ENCODE measurements at regions not wholly inside any gene's neighbourhood (a gene's known extent, or its start where the extent isn't known, plus 50 kb on each side); places are given as distances from the start of the nearest gene placed in this dataset.

DNA sequence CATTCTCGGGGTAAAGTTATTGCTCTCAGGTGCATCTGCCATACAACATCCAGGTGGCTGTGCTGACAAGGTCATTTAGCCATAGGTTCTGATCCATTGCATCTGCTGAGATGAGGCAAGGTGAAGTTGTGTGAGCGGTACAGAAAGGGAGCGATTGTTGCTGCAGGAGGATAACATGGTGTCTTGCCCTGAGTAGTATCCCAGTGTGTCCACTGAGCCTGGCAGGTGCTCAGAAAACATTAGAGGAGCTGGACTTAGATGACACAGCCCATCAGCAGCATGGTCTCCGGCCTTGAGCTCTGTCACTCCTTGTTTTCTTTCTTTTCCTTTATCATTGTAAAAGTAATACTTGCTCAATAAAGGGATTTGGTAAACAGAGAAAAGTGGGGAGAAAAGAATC, 161.1 kb upstream of the ATP10A start:
- intact Hi-C loops (cut with DNase I; ENCODE audit: low total_unique reads) = no loop called here
- TF ChIP-seq CTCF (IDR thresholded peaks at IDR 0.05 in 8 of 11, conservative IDR thresholded peaks at IDR 0.05 in 3 of 11) = no peak
- TF ChIP-seq POLR2A (IDR thresholded peaks at IDR 0.05) = no peak
- TF ChIP-seq POLR2AphosphoS5 (IDR thresholded peaks at IDR 0.05) = no peak
- H3K4me3 ChIP-seq = no peak overlapping the region
- no peaks in the 10 kb centered on the region for H3K36me3 ChIP-seq
- H3K27me3 ChIP-seq (replicated peaks in 1 of 7) = peaks cover 0 to 8% (median 0%) of the 10 kb centered on the region in 7 donors
- DNase-seq = no peak
- H3K27ac ChIP-seq = no peak overlapping the region
- 81 to 94% (median 91%) methylated on average over 4 of the region's 4 CpGs for WGBS, 5 donors
- no peaks in the 10 kb centered on the region for H3K9me3 ChIP-seq
- H3K4me1 ChIP-seq = no peaks in the 10 kb centered on the region

DNA sequence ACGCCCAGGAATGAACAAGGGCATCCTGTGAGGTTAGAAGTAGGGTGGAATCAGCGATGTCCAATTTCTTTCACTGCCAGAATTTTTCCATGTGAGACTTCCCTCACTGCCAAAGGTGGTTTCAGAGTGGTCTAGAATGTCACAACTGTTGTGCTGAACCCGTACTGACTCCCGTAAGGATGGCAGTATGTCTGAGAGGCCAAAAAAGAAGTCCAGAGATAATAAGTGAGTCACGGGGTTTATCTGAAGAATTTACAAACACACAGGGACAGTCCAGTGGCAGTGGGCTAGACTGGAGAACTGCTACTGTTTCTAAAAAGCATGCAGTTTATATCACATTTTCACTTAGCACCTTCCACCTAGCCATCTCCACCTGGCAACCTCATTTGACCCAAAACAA, 160.6 kb upstream of the ATP10A start:
- DNase-seq = no peak
- Histone ChIP-seq H3K36me3 (no peaks in the 10 kb centered on the region), H3K27me3 (replicated peaks in 1 of 7) (peaks cover 0 to 8% (median 0%) of the 10 kb centered on the region in 7 donors), H3K9me3 (no peaks in the 10 kb centered on the region), H3K4me3 (no peak overlapping the region), H3K4me1 (no peaks in the 10 kb centered on the region), H3K27ac (no peak overlapping the region)
- WGBS, 5 donors = 72 to 91% (median 82%) methylated on average over 5 of the region's 5 CpGs
- intact Hi-C loops (cut with DNase I; ENCODE audit: low total_unique reads) = no loop called here
- TF ChIP-seq CTCF (IDR thresholded peaks at IDR 0.05 in 8 of 11, conservative IDR thresholded peaks at IDR 0.05 in 3 of 11) (no peak), POLR2A (IDR thresholded peaks at IDR 0.05) (no peak), POLR2AphosphoS5 (IDR thresholded peaks at IDR 0.05) (no peak)

GRCh38 chr15:26023231-26023630, 160.1 kb upstream of the ATP10A start:
- 85 to 93% (median 91%) methylated on average over 10 of the region's 10 CpGs for WGBS, 5 donors
- no peak for DNase-seq

DNA sequence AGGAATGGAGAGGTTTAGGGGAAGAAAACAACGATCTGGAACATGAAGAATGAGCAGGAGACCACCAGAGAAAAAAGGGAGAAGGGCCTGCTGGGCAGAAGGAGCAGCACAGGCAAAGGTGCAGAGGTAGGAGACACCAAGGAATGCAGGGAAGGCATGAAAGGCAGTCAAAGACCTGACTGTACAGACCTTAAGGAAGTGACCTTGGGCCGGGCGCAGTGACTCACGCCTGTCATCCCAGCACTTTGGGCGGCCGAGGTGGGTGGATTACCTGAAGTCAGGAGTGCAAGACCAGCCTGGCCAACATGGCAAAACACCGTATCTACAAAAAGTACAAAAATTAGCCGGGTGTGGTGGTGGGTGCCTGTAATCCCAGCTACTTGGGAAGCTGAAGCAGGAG, 157.7 kb upstream of the ATP10A start:
- DNase-seq = no peak
- H3K4me1 ChIP-seq = no peaks in the 10 kb centered on the region
- no peak for TF ChIP-seq CTCF (IDR thresholded peaks at IDR 0.05 in 8 of 11, conservative IDR thresholded peaks at IDR 0.05 in 3 of 11)
- TF ChIP-seq POLR2A (IDR thresholded peaks at IDR 0.05) = no peak
- no peak for TF ChIP-seq POLR2AphosphoS5 (IDR thresholded peaks at IDR 0.05)
- no peak overlapping the region for H3K27ac ChIP-seq
- 82 to 96% (median 87%) methylated on average over 8 of the region's 8 CpGs for WGBS, 5 donors
- H3K27me3 ChIP-seq (replicated peaks in 1 of 7) = peaks cover 0 to 9% (median 0%) of the 10 kb centered on the region in 7 donors
- H3K36me3 ChIP-seq = no peaks in the 10 kb centered on the region
- H3K4me3 ChIP-seq = no peak overlapping the region
- no peaks in the 10 kb centered on the region for H3K9me3 ChIP-seq
- intact Hi-C loops (cut with DNase I; ENCODE audit: low total_unique reads) = no loop called here

More at GRCh38 chr15:26023231-26023630, 160.1 kb upstream of the ATP10A start:
- Histone ChIP-seq H3K36me3 (no peaks in the 10 kb centered on the region), H3K4me3 (no peak overlapping the region), H3K9me3 (no peaks in the 10 kb centered on the region), H3K27ac (no peak overlapping the region), H3K4me1 (no peaks in the 10 kb centered on the region), H3K27me3 (replicated peaks in 1 of 7) (peaks cover 0 to 8% (median 0%) of the 10 kb centered on the region in 7 donors)
- intact Hi-C loops (cut with DNase I; ENCODE audit: low total_unique reads) = no loop called here
- TF ChIP-seq POLR2AphosphoS5 (IDR thresholded peaks at IDR 0.05) = no peak
- no peak for TF ChIP-seq CTCF (IDR thresholded peaks at IDR 0.05 in 8 of 11, conservative IDR thresholded peaks at IDR 0.05 in 3 of 11)
- TF ChIP-seq POLR2A (IDR thresholded peaks at IDR 0.05) = no peak
